ENCODE measurements at regions not wholly inside any gene's neighbourhood (a gene's known extent, or its start where the extent isn't known, plus 50 kb on each side); places are given as distances from the start of the nearest gene placed in this dataset.

DNA sequence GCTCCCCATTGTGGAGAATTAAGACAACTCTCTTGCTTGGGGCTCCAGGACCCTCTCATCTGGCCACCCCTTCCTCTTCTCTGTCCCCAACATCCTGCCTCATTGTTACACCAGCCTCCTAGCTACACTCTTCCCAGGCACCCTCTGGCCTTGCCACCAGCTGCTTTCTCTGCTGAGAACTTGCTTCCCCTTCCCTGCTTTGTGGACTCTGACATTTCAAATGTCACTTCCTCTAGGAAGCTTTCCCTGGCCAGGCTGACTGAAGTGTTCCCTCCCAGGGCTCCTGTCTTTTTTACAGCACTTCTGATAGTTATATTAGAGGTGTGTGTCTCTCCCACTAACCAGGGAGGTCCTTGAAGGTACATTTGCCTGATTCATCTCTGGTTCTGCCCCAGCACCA is 194.0 kb upstream of the KLF4 start:
- Mint-ChIP-seq H3K36me3 (no peaks in the 10 kb centered on the region), H3K27ac (no peak overlapping the region), H3K4me3 (no peak overlapping the region), H3K4me1 (no peaks in the 10 kb centered on the region), H3K9me3 (peaks cover 3% of the 10 kb centered on the region)
- DNase-seq (ENCODE audit: low spot score in 2 of 2) = no peak
- ATAC-seq = no peak

DNA sequence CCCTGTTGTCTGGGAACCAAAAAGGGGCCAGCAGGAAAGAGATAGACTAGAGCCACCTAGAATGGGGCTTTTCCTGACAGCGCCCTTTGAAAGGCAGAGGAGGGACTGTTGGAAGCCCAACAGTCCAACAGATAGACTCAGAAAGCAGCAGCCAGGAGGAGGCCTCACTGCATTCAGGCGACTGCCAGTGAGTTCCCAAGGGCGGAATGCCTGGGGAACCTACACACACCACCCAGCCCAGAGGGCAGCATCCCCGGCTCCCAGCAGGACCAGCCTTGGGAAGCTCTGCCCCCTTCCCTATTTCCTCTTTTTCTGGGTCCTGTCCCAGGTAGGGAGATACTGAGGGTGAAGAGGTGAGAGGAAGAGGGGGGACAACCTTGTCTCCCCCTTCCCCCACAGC is 192.4 kb upstream of the KLF4 start:
- ATAC-seq = no peak
- no peak for DNase-seq (ENCODE audit: low spot score in 2 of 2)
- no peak overlapping the region for H3K27ac Mint-ChIP-seq
- no peak overlapping the region for H3K4me3 Mint-ChIP-seq
- no peaks in the 10 kb centered on the region for H3K9me3 Mint-ChIP-seq
- no peaks in the 10 kb centered on the region for H3K4me1 Mint-ChIP-seq
- H3K36me3 Mint-ChIP-seq = no peaks in the 10 kb centered on the region

- Mint-ChIP-seq H3K27ac (no peak overlapping the region), H3K4me3 (no peak overlapping the region), H3K4me1 (no peaks in the 10 kb centered on the region), H3K9me3 (no peaks in the 10 kb centered on the region), H3K36me3 (no peaks in the 10 kb centered on the region)
- no peak for ATAC-seq
- no peak for DNase-seq (ENCODE audit: low spot score in 2 of 2)
Measured at GRCh38 chr9:107675351-107676259, 186.0 kb upstream of the KLF4 start.

- Mint-ChIP-seq H3K36me3 (no peaks in the 10 kb centered on the region), H3K4me3 (no peak overlapping the region), H3K4me1 (no peaks in the 10 kb centered on the region), H3K27ac (no peak overlapping the region), H3K9me3 (no peaks in the 10 kb centered on the region)
- no peak for DNase-seq (ENCODE audit: low spot score in 2 of 2)
- ATAC-seq = no peak
Measured at GRCh38 chr9:107674721-107675277, 185.2 kb upstream of the KLF4 start.

DNA sequence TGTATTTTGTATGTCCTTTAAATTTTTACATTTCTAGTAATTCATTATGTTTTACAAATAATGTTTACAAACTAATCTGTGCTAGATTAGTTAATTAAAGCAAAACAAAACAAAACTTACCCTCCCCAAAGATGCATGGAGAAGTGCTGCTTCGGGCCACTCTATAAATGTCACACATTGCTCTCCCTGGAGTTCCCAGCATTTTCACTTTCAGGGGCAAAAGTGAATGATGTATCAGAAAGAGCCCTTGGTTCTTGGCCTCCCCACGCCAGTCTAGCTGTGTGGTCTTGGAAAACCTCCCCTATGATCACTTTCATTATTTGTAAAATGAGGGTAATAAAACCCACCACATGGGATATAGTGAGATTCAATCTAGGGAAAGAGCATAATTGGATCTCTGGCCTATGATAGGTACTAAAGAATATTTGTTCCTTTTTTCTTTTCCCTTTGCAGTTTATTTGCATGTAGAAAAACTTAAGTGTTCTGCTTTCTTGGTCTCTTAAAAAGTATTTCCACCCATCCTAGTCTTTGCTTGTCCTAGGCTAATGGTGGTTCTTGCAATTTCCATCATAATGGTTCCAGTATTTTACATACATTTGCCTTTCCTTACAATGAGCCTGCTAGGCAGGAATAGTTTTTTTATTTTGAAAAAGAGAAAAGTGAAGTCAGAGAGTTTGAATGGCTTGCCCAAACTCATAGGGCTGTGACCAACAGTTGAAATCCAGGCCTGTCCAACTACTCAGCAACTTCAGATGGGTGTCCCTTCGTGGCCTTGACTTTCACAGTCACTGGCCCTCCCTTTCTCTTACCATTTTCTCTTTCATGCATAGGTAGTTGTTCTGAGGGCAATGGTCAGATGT is 184.5 kb upstream of the KLF4 start:
- Mint-ChIP-seq H3K4me1 (no peaks in the 10 kb centered on the region), H3K4me3 (no peak overlapping the region), H3K9me3 (no peaks in the 10 kb centered on the region), H3K36me3 (no peaks in the 10 kb centered on the region), H3K27ac (no peak overlapping the region)
- no peak for ATAC-seq
- DNase-seq (ENCODE audit: low spot score in 2 of 2) = no peak

- no peak overlapping the region for H3K27ac Mint-ChIP-seq
Measured at GRCh38 chr9:107671588-107671987, 182.0 kb upstream of the KLF4 start.

GRCh38 chr9:107669422-107669821 is 179.9 kb upstream of the KLF4 start:
- Mint-ChIP-seq H3K9me3 (no peaks in the 10 kb centered on the region), H3K4me3 (no peak overlapping the region), H3K36me3 (no peaks in the 10 kb centered on the region), H3K27ac (no peak overlapping the region), H3K4me1 (no peaks in the 10 kb centered on the region)
- DNase-seq (ENCODE audit: low spot score in 2 of 2) (no peak), ATAC-seq (no peak)

More at GRCh38 chr9:107671588-107671987, 182.0 kb upstream of the KLF4 start:
- Mint-ChIP-seq H3K4me3 (no peak overlapping the region), H3K4me1 (no peaks in the 10 kb centered on the region), H3K9me3 (no peaks in the 10 kb centered on the region), H3K36me3 (no peaks in the 10 kb centered on the region)
- no peak for ATAC-seq
- DNase-seq (ENCODE audit: low spot score in 2 of 2) = no peak

DNA sequence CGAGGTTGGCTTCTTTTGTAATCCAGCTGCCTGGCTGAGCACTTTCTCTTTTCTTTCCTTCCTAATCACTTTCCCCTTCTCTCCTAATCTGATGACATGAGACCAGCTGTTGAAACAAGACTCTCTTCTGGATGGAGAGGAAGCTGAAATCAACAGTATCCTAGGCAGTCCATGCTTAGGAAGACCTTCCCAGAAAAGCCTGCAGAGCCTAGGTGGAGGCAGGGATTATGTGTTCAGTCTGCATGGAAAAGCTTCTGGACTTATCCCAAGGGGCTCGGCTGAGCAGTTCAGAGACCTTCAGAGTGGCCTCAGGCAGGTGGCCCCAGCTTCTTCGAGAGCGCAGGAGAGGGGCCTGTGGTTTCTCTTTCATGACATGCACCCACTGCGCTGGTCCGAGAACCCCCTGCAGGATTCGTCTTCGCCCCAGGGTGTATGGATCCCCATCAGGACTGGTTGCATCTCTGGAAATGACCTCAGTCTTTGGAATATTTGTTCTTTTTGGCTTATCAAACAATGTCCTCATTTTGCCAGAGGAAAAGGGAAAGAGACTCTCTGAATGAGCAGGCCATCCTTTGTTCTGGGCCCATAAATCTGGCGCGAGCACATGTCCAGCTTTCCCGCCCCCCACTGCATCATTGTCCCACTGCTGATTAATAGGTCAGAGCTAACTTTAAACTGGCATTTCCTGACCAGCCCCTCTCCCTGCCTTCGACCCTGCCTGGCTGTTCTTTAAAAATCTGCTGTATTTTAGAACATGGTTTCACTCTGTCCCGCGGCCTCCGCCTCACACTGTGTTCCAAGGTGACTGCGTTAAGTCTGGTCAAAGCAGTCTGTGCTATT is 177.9 kb upstream of the KLF4 start:
- no peak overlapping the region for H3K4me3 Mint-ChIP-seq
- no peaks in the 10 kb centered on the region for H3K36me3 Mint-ChIP-seq
- no peaks in the 10 kb centered on the region for H3K9me3 Mint-ChIP-seq
- no peak for DNase-seq (ENCODE audit: low spot score in 2 of 2)
- H3K27ac Mint-ChIP-seq = no peak overlapping the region
- no peaks in the 10 kb centered on the region for H3K4me1 Mint-ChIP-seq
- peak; percentile 24 for ATAC-seq

GRCh38 chr9:107665057-107665456 is 175.5 kb upstream of the KLF4 start:
- no peak for DNase-seq (ENCODE audit: low spot score in 2 of 2)
- no peak overlapping the region for H3K4me3 Mint-ChIP-seq
- H3K27ac Mint-ChIP-seq = no peak overlapping the region
- ATAC-seq = no peak
- H3K4me1 Mint-ChIP-seq = no peaks in the 10 kb centered on the region
- H3K36me3 Mint-ChIP-seq = no peaks in the 10 kb centered on the region
- peaks cover 2% of the 10 kb centered on the region for H3K9me3 Mint-ChIP-seq

GRCh38 chr9:107660976-107661375 is 171.4 kb upstream of the KLF4 start:
- Mint-ChIP-seq H3K4me3 (no peak overlapping the region), H3K27ac (no peak overlapping the region), H3K4me1 (no peaks in the 10 kb centered on the region), H3K9me3 (peaks cover 8% of the 10 kb centered on the region), H3K36me3 (no peaks in the 10 kb centered on the region)
- ATAC-seq (no peak), DNase-seq (ENCODE audit: low spot score in 2 of 2) (no peak)

DNA sequence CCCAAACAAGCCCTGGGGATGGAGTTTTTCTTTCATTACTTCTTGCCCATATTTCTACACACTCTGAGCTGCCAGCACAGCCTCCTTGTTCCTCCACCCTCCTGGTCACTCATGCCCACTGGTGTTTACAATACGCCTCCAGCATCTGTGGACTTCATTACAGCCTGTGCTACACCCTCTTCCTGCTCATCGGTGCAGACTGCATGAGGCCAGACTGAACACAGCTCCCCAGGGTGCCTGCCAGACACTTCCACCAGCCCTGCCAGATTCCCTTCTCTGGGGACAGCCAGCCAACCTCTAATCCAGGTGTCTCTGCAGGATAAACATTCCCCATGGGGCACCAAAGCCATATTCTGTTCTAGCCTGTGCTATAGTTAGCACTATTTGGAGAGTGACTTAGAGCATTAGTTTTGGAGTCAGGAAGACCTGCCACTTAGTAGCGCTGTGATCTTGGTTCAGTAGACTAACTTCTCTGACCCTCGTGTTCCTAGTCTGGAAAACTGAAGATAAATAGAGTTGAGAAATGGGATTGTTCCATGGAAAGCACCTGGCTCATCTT is 163.8 kb upstream of the KLF4 start:
- DNase-seq (ENCODE audit: low spot score in 2 of 2) = no peak
- Mint-ChIP-seq H3K4me3 (no peak overlapping the region), H3K27ac (no peak overlapping the region), H3K36me3 (no peaks in the 10 kb centered on the region), H3K4me1 (no peaks in the 10 kb centered on the region), H3K9me3 (peaks cover 6% of the 10 kb centered on the region)
- ATAC-seq = no peak

GRCh38 chr9:107650995-107651394 is 161.4 kb upstream of the KLF4 start:
- no peaks in the 10 kb centered on the region for H3K9me3 Mint-ChIP-seq
- H3K4me1 Mint-ChIP-seq = no peaks in the 10 kb centered on the region
- H3K4me3 Mint-ChIP-seq = no peak overlapping the region
- ATAC-seq (no peak), DNase-seq (ENCODE audit: low spot score in 2 of 2) (no peak)
- H3K27ac Mint-ChIP-seq = no peak overlapping the region
- no peaks in the 10 kb centered on the region for H3K36me3 Mint-ChIP-seq

GRCh38 chr9:107650321-107650720 is 160.8 kb upstream of the KLF4 start:
- DNase-seq (ENCODE audit: low spot score in 2 of 2) (no peak), ATAC-seq (no peak)
- H3K9me3 Mint-ChIP-seq = no peaks in the 10 kb centered on the region
- no peak overlapping the region for H3K27ac Mint-ChIP-seq
- no peak overlapping the region for H3K4me3 Mint-ChIP-seq
- no peaks in the 10 kb centered on the region for H3K36me3 Mint-ChIP-seq
- H3K4me1 Mint-ChIP-seq = no peaks in the 10 kb centered on the region

GRCh38 chr9:107648153-107648715 is 158.7 kb upstream of the KLF4 start:
- peaks cover 3% of the 10 kb centered on the region for H3K9me3 Mint-ChIP-seq
- no peak for DNase-seq (ENCODE audit: low spot score in 2 of 2)

More at GRCh38 chr9:107648153-107648715, 158.7 kb upstream of the KLF4 start:
- no peak overlapping the region for H3K4me3 Mint-ChIP-seq
- H3K36me3 Mint-ChIP-seq = no peaks in the 10 kb centered on the region
- ATAC-seq = no peak
- H3K27ac Mint-ChIP-seq = no peak overlapping the region
- no peaks in the 10 kb centered on the region for H3K4me1 Mint-ChIP-seq

Data from stimulated activated effector memory CD8-positive, alpha-beta T cell treated with anti-CD3 and anti-CD28 coated beads, Interleukin-12 subunit alpha, Interleukin-12 subunit beta, amount 100 ng/mL, for 72 hours (primary cell).